ENCODE measurements at regions not wholly inside any gene's neighbourhood (a gene's known extent, or its start where the extent isn't known, plus 50 kb on each side); places are given as distances from the start of the nearest gene placed in this dataset.
"Not testable (repeated sequence)": the region's sequence is repeated elsewhere in the genome, so short reads cannot be mapped to it uniquely, and the experiment has no call there.

- DNase-seq (no peak), ATAC-seq (no peak)
These were observed 231.5 kb upstream of the SETMAR start for GRCh38 chr3:4071481-4072184.

- not testable (repeated sequence) for ATAC-seq, DNase-seq
These were observed 225.9 kb upstream of the SETMAR start for GRCh38 chr3:4077278-4077677.

DNA sequence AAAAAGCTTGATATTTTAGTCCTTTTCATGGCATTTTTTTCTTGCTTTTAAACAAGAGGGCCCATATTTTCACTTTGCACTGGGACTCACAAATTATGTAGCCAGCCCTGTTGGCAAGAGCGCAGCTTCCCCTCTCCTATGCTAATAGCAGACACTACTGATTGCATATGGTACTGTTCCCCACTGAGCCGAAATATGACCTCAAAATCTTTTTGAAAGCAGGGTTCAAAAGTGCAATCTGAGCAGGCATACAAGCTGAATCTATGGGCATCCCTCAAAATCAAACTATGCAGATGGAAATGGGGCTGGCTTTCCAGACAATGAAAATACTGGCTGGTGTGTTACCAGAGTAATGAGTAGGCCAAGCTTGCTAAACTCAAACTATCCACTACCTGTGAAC, 225.2 kb upstream of the SETMAR start:
- no peak for ATAC-seq

DNA sequence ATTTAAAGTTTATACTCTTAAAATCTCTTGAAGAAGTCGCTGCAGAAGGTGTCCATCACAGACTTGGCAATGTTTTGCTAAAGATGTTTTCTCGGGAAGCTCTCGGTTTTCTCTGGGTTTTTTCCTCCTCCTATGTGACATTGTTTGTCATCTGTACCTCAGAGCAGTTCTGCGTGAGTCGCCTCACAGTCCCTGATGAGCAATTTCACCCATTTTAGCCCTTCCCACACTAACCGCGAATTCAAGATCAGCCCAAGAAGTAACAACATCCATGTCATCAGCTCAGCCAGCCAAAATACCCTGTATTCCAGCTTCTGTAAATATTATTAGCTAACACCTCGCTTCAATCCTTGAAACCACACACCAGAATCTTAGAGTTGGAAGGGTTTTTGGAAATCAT, 224.3 kb upstream of the SETMAR start:
- DNase-seq = peak; percentile 5

More for the DNA sequence above, 225.2 kb upstream of the SETMAR start:
- no peak for DNase-seq

DNA sequence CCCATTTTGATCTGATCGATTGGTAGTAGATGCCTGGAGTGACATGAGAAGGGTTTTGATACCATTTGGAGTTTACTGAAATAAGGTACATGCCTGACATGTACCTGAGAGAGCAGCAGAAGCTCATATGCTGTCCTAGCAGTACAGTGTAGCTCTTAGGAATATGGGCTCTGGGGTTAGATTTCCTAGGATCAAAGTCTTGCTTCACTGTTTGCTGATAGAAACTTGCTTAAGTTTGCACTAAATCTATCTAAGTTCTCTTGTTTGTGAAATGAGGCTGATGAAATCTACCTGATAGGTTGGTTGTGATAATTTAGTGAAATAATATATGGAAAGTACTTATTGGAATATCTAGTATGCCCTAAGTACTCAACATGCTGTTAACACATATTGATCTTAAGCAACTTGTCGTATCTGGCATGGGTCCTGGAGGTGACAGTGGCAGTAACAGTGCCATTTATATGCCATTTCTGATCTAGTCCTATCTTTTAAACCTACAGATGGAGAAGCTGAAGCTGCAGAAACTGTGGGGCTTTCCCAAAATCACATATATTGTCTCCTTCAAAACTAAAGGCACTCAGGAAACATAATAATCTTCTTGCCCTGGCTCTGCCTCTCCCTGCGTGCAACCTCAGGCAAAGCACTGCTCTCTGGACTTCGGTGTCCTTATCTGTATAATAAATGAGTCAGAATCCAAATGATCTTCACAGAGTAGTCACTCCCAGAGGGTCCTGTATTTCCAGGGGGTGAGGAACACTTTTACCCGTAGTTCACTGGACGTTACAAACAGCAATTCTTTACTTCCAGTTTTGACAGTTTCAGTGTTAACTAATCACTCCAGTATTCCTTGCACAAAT, 223.6 kb upstream of the SETMAR start:
- ATAC-seq = no peak

More for the DNA sequence above, 224.3 kb upstream of the SETMAR start:
- peak; percentile 46 for ATAC-seq

GRCh38 chr3:4083225-4084015, 219.7 kb upstream of the SETMAR start:
- ATAC-seq = no peak
- no peak for DNase-seq

More for the DNA sequence above, 223.6 kb upstream of the SETMAR start:
- no peak for DNase-seq

- no peak for ATAC-seq
- no peak for DNase-seq
These were observed 218.9 kb upstream of the SETMAR start for GRCh38 chr3:4084271-4084670.

GRCh38 chr3:4086662-4087061, 216.5 kb upstream of the SETMAR start:
- not testable (repeated sequence) for DNase-seq
- ATAC-seq = peak; percentile 36

DNA sequence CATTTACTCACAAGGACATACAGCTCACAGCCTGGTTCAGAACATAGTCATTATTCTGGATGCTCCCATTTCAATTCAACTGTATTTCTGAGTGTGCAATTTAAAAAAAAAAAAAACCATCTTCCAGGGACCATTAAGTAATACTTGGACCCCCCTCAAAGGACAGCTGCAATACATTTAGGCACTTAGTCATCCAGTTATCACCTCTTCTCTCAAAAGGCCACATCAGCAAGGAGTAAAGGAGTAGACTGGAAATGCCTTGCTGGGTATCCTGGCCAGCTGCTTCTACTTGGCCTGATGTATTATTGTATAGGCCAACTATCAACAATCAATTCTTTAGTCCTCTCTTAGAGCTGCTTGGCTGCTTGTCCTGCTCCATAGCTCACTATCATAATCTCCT, 211.4 kb upstream of the SETMAR start:
- DNase-seq (no peak), ATAC-seq (no peak)

DNA sequence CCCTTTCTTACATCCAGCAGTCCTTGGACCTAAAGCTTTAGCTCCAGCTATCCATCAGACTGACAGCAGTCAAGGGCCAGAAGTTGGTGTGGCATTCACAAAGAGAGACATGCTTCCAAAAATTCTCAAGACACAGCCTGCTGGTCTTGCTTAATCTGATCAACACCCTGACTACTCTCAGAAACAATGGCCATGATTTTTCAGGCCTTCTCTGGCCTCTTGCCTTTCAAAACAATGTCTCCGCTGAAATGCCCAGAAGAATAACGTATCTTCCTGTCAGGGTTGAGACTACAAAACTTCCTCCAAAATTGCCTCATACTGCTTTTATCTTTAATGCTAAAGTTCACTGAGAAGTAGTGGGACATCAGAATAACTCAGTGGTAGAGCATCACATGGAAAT, 205.4 kb upstream of the SETMAR start:
- no peak for DNase-seq

GRCh38 chr3:4099607-4100006, 203.6 kb upstream of the SETMAR start:
- no peak for ATAC-seq
- no peak for DNase-seq

More for the DNA sequence above, 205.4 kb upstream of the SETMAR start:
- ATAC-seq = no peak

GRCh38 chr3:4107430-4107829, 195.7 kb upstream of the SETMAR start:
- no peak for ATAC-seq
- DNase-seq = no peak

- ATAC-seq = no peak
- no peak for DNase-seq
These were observed 189.2 kb upstream of the SETMAR start for GRCh38 chr3:4113811-4114522.

DNA sequence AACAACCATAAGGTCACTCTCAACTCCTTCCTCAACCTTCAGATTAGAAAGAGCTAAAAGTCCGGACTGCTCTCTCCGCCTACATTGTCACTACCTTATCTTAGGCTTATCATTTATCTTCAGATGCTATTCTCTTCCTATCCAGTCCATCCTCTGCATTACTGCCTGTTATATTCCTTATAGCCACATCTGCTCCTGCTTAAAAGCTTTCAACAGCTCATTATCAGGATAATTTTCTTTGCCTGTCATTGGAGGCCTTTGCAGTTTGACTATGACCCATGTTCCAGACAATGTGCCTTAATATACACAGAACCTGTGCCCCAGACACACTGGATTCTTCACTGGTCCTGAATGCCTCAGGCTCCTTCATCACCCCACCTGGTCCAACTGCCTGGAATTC, 184.1 kb upstream of the SETMAR start:
- no peak for ATAC-seq
- DNase-seq = no peak

- DNase-seq = no peak
- no peak for ATAC-seq
These were observed 177.6 kb upstream of the SETMAR start for GRCh38 chr3:4125576-4125975.

GRCh38 chr3:4138150-4138785, 164.9 kb upstream of the SETMAR start:
- DNase-seq (no peak), ATAC-seq (no peak)

- no peak for ATAC-seq
- no peak for DNase-seq
These were observed 164.3 kb upstream of the SETMAR start for GRCh38 chr3:4138786-4139431.

- no peak for DNase-seq
- no peak for ATAC-seq
These were observed 163.6 kb upstream of the SETMAR start for GRCh38 chr3:4139462-4140140.

DNA sequence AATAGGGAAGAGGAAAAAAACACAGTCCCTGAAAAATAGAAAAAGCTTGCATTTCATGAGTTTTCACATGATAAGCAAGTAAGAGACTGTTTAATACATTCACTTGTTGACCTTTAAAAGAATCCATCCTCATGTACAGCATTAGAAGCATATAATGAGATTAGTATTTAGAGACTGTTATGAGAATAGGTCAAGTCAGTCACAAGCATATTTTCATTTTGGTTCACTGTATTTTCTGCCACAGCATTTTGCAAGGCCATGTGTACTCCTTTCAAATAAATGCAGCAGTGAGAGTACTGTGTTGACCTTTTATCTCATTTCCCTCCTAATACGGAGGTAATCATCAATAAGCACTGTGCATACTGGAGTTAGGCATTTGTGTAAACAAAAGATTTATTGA, 162.2 kb upstream of the SETMAR start:
- ATAC-seq = no peak
- DNase-seq = no peak

DNA sequence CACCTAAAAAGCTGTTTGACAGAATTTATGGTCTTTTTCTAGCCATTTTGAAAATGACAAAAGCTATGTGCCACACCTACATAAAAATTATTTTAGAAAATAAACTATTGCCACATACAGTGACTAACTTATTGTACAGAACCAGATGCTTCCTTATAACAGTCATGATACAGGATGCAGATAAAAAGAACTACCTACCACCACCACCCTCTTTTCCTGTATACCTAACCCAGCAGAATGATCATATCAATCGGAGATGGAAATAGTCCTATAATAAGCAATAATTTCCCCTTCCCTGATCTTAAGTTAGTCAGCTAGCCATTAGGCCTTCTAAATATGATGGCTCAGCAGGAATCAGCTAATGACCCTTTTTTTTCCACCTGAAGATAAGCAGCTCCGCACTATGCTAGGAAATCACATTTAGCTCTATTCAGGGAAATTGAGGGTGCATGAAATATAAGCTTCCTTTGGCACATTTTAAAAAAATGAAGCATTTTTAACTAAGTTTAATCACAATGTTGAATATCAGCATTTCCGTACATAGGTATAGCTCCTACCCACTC, 155.5 kb upstream of the SETMAR start:
- ATAC-seq = no peak

More for the DNA sequence above, 155.5 kb upstream of the SETMAR start:
- DNase-seq = no peak
